ENCODE measurements at regions not wholly inside any gene's neighbourhood (a gene's known extent, or its start where the extent isn't known, plus 50 kb on each side); places are given as distances from the start of the nearest gene placed in this dataset.
"Not testable (repeated sequence)": the region's sequence is repeated elsewhere in the genome, so short reads cannot be mapped to it uniquely, and the experiment has no call there.

- no peaks in the 10 kb centered on the region for H3K9me3 ChIP-seq
- H3K4me1 ChIP-seq: no peaks in the 10 kb centered on the region
- no peaks in the 10 kb centered on the region for H3K36me3 ChIP-seq
- 46 to 62% (median 53%) methylated on average over 7 of the region's 7 CpGs for WGBS, 5 donors
- intact Hi-C loops (cut with DNase I; ENCODE audit: low total_unique reads): no loop called here
- peak in 1 of 2 donors; percentile 30 for DNase-seq
- no peak for TF ChIP-seq POLR2AphosphoS5 (IDR thresholded peaks at IDR 0.05)
- TF ChIP-seq CTCF (IDR thresholded peaks at IDR 0.05): no peak
- no peak for TF ChIP-seq EP300 (IDR thresholded peaks at IDR 0.05)
- no peak for TF ChIP-seq POLR2A (IDR thresholded peaks at IDR 0.05)
- peaks cover 0 to 6% (median 0%) of the 10 kb centered on the region in 3 donors for H3K27me3 ChIP-seq
- H3K4me3 ChIP-seq: no peak overlapping the region
- no peak overlapping the region for H3K27ac ChIP-seq
Observed at GRCh38 chr17:51362811-51363585, 102.7 kb downstream of the UTP18 start.

- no peak overlapping the region for H3K27ac ChIP-seq
- H3K4me3 ChIP-seq: no peak overlapping the region
- H3K27me3 ChIP-seq: peaks cover 0 to 15% (median 0%) of the 10 kb centered on the region in 3 donors
- TF ChIP-seq POLR2AphosphoS5 (IDR thresholded peaks at IDR 0.05) (no peak), EP300 (IDR thresholded peaks at IDR 0.05) (no peak), CTCF (IDR thresholded peaks at IDR 0.05) (no peak), POLR2A (IDR thresholded peaks at IDR 0.05) (no peak)
- intact Hi-C loops (cut with DNase I; ENCODE audit: low total_unique reads): no loop called here
- H3K36me3 ChIP-seq: no peaks in the 10 kb centered on the region
- WGBS, 5 donors: 61 to 75% (median 69%) methylated on average over 8 of the region's 8 CpGs
- H3K4me1 ChIP-seq: no peaks in the 10 kb centered on the region
- DNase-seq: no peak
- H3K9me3 ChIP-seq: no peaks in the 10 kb centered on the region
Observed at GRCh38 chr17:51365090-51365489, 104.7 kb downstream of the UTP18 start.

- DNase-seq: no peak
- no peaks in the 10 kb centered on the region for H3K36me3 ChIP-seq
- no peak for TF ChIP-seq EP300 (IDR thresholded peaks at IDR 0.05)
- no peak for TF ChIP-seq POLR2A (IDR thresholded peaks at IDR 0.05)
- TF ChIP-seq POLR2AphosphoS5 (IDR thresholded peaks at IDR 0.05): no peak
- TF ChIP-seq CTCF (IDR thresholded peaks at IDR 0.05): no peak
- no peaks in the 10 kb centered on the region for H3K4me1 ChIP-seq
- H3K27me3 ChIP-seq: peaks cover 0 to 21% (median 0%) of the 10 kb centered on the region in 3 donors
- intact Hi-C loops (cut with DNase I; ENCODE audit: low total_unique reads): no loop called here
- 85 to 95% (median 90%) methylated on average over 3 of the region's 3 CpGs for WGBS, 5 donors
- H3K9me3 ChIP-seq: no peaks in the 10 kb centered on the region
- no peak overlapping the region for H3K27ac ChIP-seq
- no peak overlapping the region for H3K4me3 ChIP-seq
Observed at GRCh38 chr17:51366866-51367265, 106.5 kb downstream of the UTP18 start.

GRCh38 chr17:51367836-51368235 lies 107.5 kb downstream of the UTP18 start:
- intact Hi-C loops (cut with DNase I; ENCODE audit: low total_unique reads); H3K9me3 ChIP-seq; H3K4me3 ChIP-seq; H3K36me3 ChIP-seq; H3K4me1 ChIP-seq; H3K27ac ChIP-seq; DNase-seq: not testable (repeated sequence)
- peaks cover 0 to 21% (median 0%) of the 10 kb centered on the region in 3 donors for H3K27me3 ChIP-seq
- WGBS, 5 donors: 40 to 85% (median 75%) methylated on average over 1 of the region's 1 CpG

- Histone ChIP-seq H3K36me3 (no peaks in the 10 kb centered on the region), H3K27ac (no peak overlapping the region), H3K9me3 (no peaks in the 10 kb centered on the region), H3K27me3 (peaks cover 0 to 15% (median 0%) of the 10 kb centered on the region in 3 donors), H3K4me3 (no peak overlapping the region), H3K4me1 (no peaks in the 10 kb centered on the region)
- peak in 1 of 2 donors; percentile 84 for DNase-seq
- peak in 2 of 7 experiments; percentile 26 to 47 for TF ChIP-seq CTCF (IDR thresholded peaks at IDR 0.05)
- no peak for TF ChIP-seq POLR2A (IDR thresholded peaks at IDR 0.05)
- no peak for TF ChIP-seq EP300 (IDR thresholded peaks at IDR 0.05)
- no peak for TF ChIP-seq POLR2AphosphoS5 (IDR thresholded peaks at IDR 0.05)
- WGBS, 5 donors: 22 to 43% (median 32%) methylated on average over 5 of the region's 5 CpGs
- intact Hi-C loops (cut with DNase I; ENCODE audit: low total_unique reads): no loop called here
Observed at GRCh38 chr17:51371732-51372151, 111.4 kb downstream of the UTP18 start.
